ENCODE measurements at regions not wholly inside any gene's neighbourhood (a gene's known extent, or its start where the extent isn't known, plus 50 kb on each side); places are given as distances from the start of the nearest gene placed in this dataset.

- Mint-ChIP-seq H3K9me3 (peaks cover 9% of the 10 kb centered on the region), H3K27ac (no peak overlapping the region)
Observed at GRCh38 chr12:115461401-115461800, 777.4 kb upstream of the TBX3 start.

GRCh38 chr12:115457798-115458197 is 773.8 kb upstream of the TBX3 start:
- Mint-ChIP-seq H3K27me3 (peaks cover 7% of the 10 kb centered on the region), H3K4me3 (no peak overlapping the region), H3K4me1 (no peaks in the 10 kb centered on the region), H3K27ac (no peak overlapping the region), H3K36me3 (ENCODE audit: low read depth) (no peaks in the 10 kb centered on the region), H3K9me3 (peaks cover 9% of the 10 kb centered on the region)
- no peak for DNase-seq
- ATAC-seq, result no peak

More at GRCh38 chr12:115461401-115461800, 777.4 kb upstream of the TBX3 start:
- ATAC-seq, result no peak
- no peak overlapping the region for H3K4me3 Mint-ChIP-seq
- H3K36me3 Mint-ChIP-seq (ENCODE audit: low read depth), result no peaks in the 10 kb centered on the region
- no peak for DNase-seq
- H3K4me1 Mint-ChIP-seq, result no peaks in the 10 kb centered on the region
- H3K27me3 Mint-ChIP-seq, result peaks cover 2% of the 10 kb centered on the region

- Mint-ChIP-seq H3K36me3 (ENCODE audit: low read depth) (no peaks in the 10 kb centered on the region), H3K27me3 (peaks cover 13% of the 10 kb centered on the region), H3K4me3 (no peak overlapping the region), H3K9me3 (peaks cover 9% of the 10 kb centered on the region), H3K27ac (no peak overlapping the region), H3K4me1 (peaks cover 2% of the 10 kb centered on the region)
- DNase-seq, result no peak
- no peak for ATAC-seq
Observed at GRCh38 chr12:115456946-115457689, 773.1 kb upstream of the TBX3 start.

- H3K9me3 Mint-ChIP-seq, result peaks cover 4% of the 10 kb centered on the region
- no peak overlapping the region for H3K4me3 Mint-ChIP-seq
- ATAC-seq (no peak), DNase-seq (no peak)
- H3K27ac Mint-ChIP-seq, result no peak overlapping the region
- H3K27me3 Mint-ChIP-seq, result peaks cover 20% of the 10 kb centered on the region
- H3K4me1 Mint-ChIP-seq, result peaks cover 5% of the 10 kb centered on the region
- H3K36me3 Mint-ChIP-seq (ENCODE audit: low read depth), result no peaks in the 10 kb centered on the region
Observed at GRCh38 chr12:115455268-115455681, 771.3 kb upstream of the TBX3 start.

GRCh38 chr12:115452751-115453281 is 768.8 kb upstream of the TBX3 start:
- DNase-seq, result no peak
- peaks cover 4% of the 10 kb centered on the region for H3K9me3 Mint-ChIP-seq
- peaks cover 23% of the 10 kb centered on the region for H3K27me3 Mint-ChIP-seq
- no peak overlapping the region for H3K4me3 Mint-ChIP-seq
- H3K36me3 Mint-ChIP-seq (ENCODE audit: low read depth), result no peaks in the 10 kb centered on the region
- H3K27ac Mint-ChIP-seq, result no peak overlapping the region
- peaks cover 5% of the 10 kb centered on the region for H3K4me1 Mint-ChIP-seq
- ATAC-seq, result no peak

GRCh38 chr12:115451780-115452736 is 768.1 kb upstream of the TBX3 start:
- Mint-ChIP-seq H3K4me1 (peaks cover 5% of the 10 kb centered on the region), H3K27ac (no peak overlapping the region), H3K4me3 (no peak overlapping the region), H3K36me3 (ENCODE audit: low read depth) (no peaks in the 10 kb centered on the region), H3K27me3 (peaks cover 23% of the 10 kb centered on the region), H3K9me3 (no peaks in the 10 kb centered on the region)
- DNase-seq (peak; percentile 2), ATAC-seq (peak; percentile 20)

- peaks cover 23% of the 10 kb centered on the region for H3K27me3 Mint-ChIP-seq
- DNase-seq, result no peak
- no peaks in the 10 kb centered on the region for H3K9me3 Mint-ChIP-seq
- H3K27ac Mint-ChIP-seq, result no peak overlapping the region
- no peak for ATAC-seq
- no peaks in the 10 kb centered on the region for H3K36me3 Mint-ChIP-seq (ENCODE audit: low read depth)
- H3K4me3 Mint-ChIP-seq, result no peak overlapping the region
- peaks cover 5% of the 10 kb centered on the region for H3K4me1 Mint-ChIP-seq
Observed at GRCh38 chr12:115451151-115451779, 767.3 kb upstream of the TBX3 start.

- no peaks in the 10 kb centered on the region for H3K36me3 Mint-ChIP-seq (ENCODE audit: low read depth)
Observed at GRCh38 chr12:115450710-115451109, 766.7 kb upstream of the TBX3 start.

GRCh38 chr12:115450017-115450416 is 766.0 kb upstream of the TBX3 start:
- no peak overlapping the region for H3K4me3 Mint-ChIP-seq
- no peak overlapping the region for H3K27ac Mint-ChIP-seq
- peaks cover 5% of the 10 kb centered on the region for H3K4me1 Mint-ChIP-seq
- H3K36me3 Mint-ChIP-seq (ENCODE audit: low read depth), result no peaks in the 10 kb centered on the region
- no peak for DNase-seq
- no peaks in the 10 kb centered on the region for H3K9me3 Mint-ChIP-seq
- H3K27me3 Mint-ChIP-seq, result peaks cover 23% of the 10 kb centered on the region
- no peak for ATAC-seq

More at GRCh38 chr12:115450710-115451109, 766.7 kb upstream of the TBX3 start:
- no peak for ATAC-seq
- peaks cover 5% of the 10 kb centered on the region for H3K4me1 Mint-ChIP-seq
- peaks cover 23% of the 10 kb centered on the region for H3K27me3 Mint-ChIP-seq
- DNase-seq, result no peak
- no peak overlapping the region for H3K4me3 Mint-ChIP-seq
- no peak overlapping the region for H3K27ac Mint-ChIP-seq
- H3K9me3 Mint-ChIP-seq, result no peaks in the 10 kb centered on the region

GRCh38 chr12:115449526-115449925 is 765.6 kb upstream of the TBX3 start:
- H3K27ac Mint-ChIP-seq, result no peak overlapping the region
- no peaks in the 10 kb centered on the region for H3K36me3 Mint-ChIP-seq (ENCODE audit: low read depth)
- no peak for DNase-seq
- H3K9me3 Mint-ChIP-seq, result no peaks in the 10 kb centered on the region
- H3K27me3 Mint-ChIP-seq, result peaks cover 23% of the 10 kb centered on the region
- peaks cover 5% of the 10 kb centered on the region for H3K4me1 Mint-ChIP-seq
- no peak for ATAC-seq
- H3K4me3 Mint-ChIP-seq, result no peak overlapping the region

- H3K4me1 Mint-ChIP-seq, result no peaks in the 10 kb centered on the region
- no peak for DNase-seq
- no peak overlapping the region for H3K27ac Mint-ChIP-seq
- ATAC-seq, result no peak
- H3K36me3 Mint-ChIP-seq (ENCODE audit: low read depth), result no peaks in the 10 kb centered on the region
- H3K27me3 Mint-ChIP-seq, result no peaks in the 10 kb centered on the region
- no peak overlapping the region for H3K4me3 Mint-ChIP-seq
- no peaks in the 10 kb centered on the region for H3K9me3 Mint-ChIP-seq
Observed at GRCh38 chr12:115444346-115444745, 760.4 kb upstream of the TBX3 start.

- no peak overlapping the region for H3K27ac Mint-ChIP-seq
- H3K27me3 Mint-ChIP-seq, result no peaks in the 10 kb centered on the region
- H3K4me1 Mint-ChIP-seq, result no peaks in the 10 kb centered on the region
- H3K36me3 Mint-ChIP-seq (ENCODE audit: low read depth), result no peaks in the 10 kb centered on the region
- no peak overlapping the region for H3K4me3 Mint-ChIP-seq
- no peak for ATAC-seq
- no peak for DNase-seq
- no peaks in the 10 kb centered on the region for H3K9me3 Mint-ChIP-seq
Observed at GRCh38 chr12:115443351-115443938, 759.5 kb upstream of the TBX3 start.

GRCh38 chr12:115440438-115440837 is 756.5 kb upstream of the TBX3 start:
- no peak overlapping the region for H3K27ac Mint-ChIP-seq
- DNase-seq (no peak), ATAC-seq (no peak)
- H3K4me3 Mint-ChIP-seq, result no peak overlapping the region
- H3K4me1 Mint-ChIP-seq, result no peaks in the 10 kb centered on the region
- H3K36me3 Mint-ChIP-seq (ENCODE audit: low read depth), result no peaks in the 10 kb centered on the region
- H3K27me3 Mint-ChIP-seq, result no peaks in the 10 kb centered on the region
- peaks cover 5% of the 10 kb centered on the region for H3K9me3 Mint-ChIP-seq

- Mint-ChIP-seq H3K27me3 (no peaks in the 10 kb centered on the region), H3K9me3 (peaks cover 7% of the 10 kb centered on the region), H3K27ac (no peak overlapping the region), H3K36me3 (ENCODE audit: low read depth) (no peaks in the 10 kb centered on the region), H3K4me1 (no peaks in the 10 kb centered on the region), H3K4me3 (no peak overlapping the region)
- ATAC-seq (no peak), DNase-seq (no peak)
Observed at GRCh38 chr12:115439008-115439601, 755.1 kb upstream of the TBX3 start.

Data from activated naive CD8-positive, alpha-beta T cell treated with anti-CD3 and anti-CD28 coated beads, Interleukin-2, amount 50 U/mL, for 24 hours (primary cell).